SU-DHL-6 (cell line): ENCODE measurements at regions not wholly inside any gene's neighbourhood (a gene's known extent, or its start where the extent isn't known, plus 50 kb on each side); places are given as distances from the start of the nearest gene placed in this dataset.

ENCODE experiments used
- EZH2phosphoT487 ChIP-seq: fragments of 200-600 bp; sonication (generic), shearing (Covaris generic); conservative IDR thresholded peaks from 2 replicates; pipeline ENCODE4 v1.6.1; 2018; ENCODE audit warnings: mild to moderate bottlenecking, antibody characterized with exemption, low read length, moderate library complexity, mixed read lengths
- TF ChIP-seq, protein P1 (sequence below): fragments of 200-600 bp; sonication (generic); IDR thresholded peaks from one replicate; pipeline ENCODE4 v1.5.1; 2017; ENCODE audit warnings: antibody characterized with exemption, mild to moderate bottlenecking, low read length, moderate library complexity; ENCODE audit not compliant: insufficient read depth, poor library complexity, severe bottlenecking

DNA sequence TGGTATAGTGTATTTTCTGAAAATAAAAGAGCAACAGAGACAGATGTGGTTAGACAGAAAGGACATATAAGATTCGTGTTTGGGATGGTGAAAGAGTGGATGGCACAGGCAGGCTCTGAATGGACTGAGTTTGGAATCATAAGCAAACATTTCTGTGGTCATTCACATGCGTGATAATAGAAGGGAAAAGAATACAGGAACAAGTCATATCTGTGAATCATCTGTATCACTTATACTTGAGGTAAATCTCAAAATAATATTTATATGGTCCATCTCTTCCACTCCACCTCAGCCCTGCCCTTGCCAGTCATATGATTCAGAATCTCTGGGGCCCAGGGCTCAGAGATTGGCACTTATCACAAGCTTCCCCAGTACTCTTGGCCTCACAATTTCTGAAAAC is 535.1 kb downstream of the BCKDHB start:
- TF ChIP-seq, protein P1, sequence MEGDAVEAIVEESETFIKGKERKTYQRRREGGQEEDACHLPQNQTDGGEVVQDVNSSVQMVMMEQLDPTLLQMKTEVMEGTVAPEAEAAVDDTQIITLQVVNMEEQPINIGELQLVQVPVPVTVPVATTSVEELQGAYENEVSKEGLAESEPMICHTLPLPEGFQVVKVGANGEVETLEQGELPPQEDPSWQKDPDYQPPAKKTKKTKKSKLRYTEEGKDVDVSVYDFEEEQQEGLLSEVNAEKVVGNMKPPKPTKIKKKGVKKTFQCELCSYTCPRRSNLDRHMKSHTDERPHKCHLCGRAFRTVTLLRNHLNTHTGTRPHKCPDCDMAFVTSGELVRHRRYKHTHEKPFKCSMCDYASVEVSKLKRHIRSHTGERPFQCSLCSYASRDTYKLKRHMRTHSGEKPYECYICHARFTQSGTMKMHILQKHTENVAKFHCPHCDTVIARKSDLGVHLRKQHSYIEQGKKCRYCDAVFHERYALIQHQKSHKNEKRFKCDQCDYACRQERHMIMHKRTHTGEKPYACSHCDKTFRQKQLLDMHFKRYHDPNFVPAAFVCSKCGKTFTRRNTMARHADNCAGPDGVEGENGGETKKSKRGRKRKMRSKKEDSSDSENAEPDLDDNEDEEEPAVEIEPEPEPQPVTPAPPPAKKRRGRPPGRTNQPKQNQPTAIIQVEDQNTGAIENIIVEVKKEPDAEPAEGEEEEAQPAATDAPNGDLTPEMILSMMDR: no peak
- TF ChIP-seq EZH2phosphoT487: no peak
